Lower lobe of right lung (tissue), 2 donors: ENCODE measurements at regions not wholly inside any gene's neighbourhood (a gene's known extent, or its start where the extent isn't known, plus 50 kb on each side); places are given as distances from the start of the nearest gene placed in this dataset.
"Not testable (repeated sequence)": the region's sequence is repeated elsewhere in the genome, so short reads cannot be mapped to it uniquely, and the experiment has no call there.

Experiments
- ATAC-seq, 2 donors: fragments of 200-7000 bp; cut with Tn5 transposase; one replicate each; pipeline ENCODE4 v1.9.1; 2020 to 2022; ENCODE audit warnings: mild to moderate bottlenecking in 2 of 2, moderate library complexity in 2 of 2
- DNase-seq: peaks from one replicate; pipeline ENCODE4 v3.0.0-alpha.2; 2020
- H3K27ac ChIP-seq: fragments of 200-600 bp; one replicate; pipeline ENCODE4 v1.8.0; 2022
- H3K27me3 ChIP-seq: fragments of 200-600 bp; one replicate; pipeline ENCODE4 v1.8.0; 2022; ENCODE audit warnings: low read depth
- H3K36me3 ChIP-seq: fragments of 200-600 bp; one replicate; pipeline ENCODE4 v1.8.0; 2022; ENCODE audit warnings: mild to moderate bottlenecking
- H3K4me1 ChIP-seq: fragments of 200-600 bp; one replicate; pipeline ENCODE4 v1.8.0; 2022
- H3K4me3 ChIP-seq: fragments of 200-600 bp; one replicate; pipeline ENCODE4 v1.8.0; 2022; ENCODE audit warnings: mild to moderate bottlenecking
- H3K9me3 ChIP-seq: fragments of 200-600 bp; one replicate; pipeline ENCODE4 v1.8.0; 2022
- intact Hi-C: fragments of 100-400 bp; cut with DNase I; formaldehyde crosslinking; loops from one replicate; pipeline ENCODE4 v1.11.0; 2022
- TF ChIP-seq, protein P1 (sequence below): fragments of 200-600 bp; IDR thresholded peaks from one replicate; pipeline ENCODE4 v1.8.0; 2022; ENCODE audit warnings: antibody characterized with exemption, mild to moderate bottlenecking
- donor health status: DM: no; HTN: yes; CAD: no; lungs with severe emphysema.

DNA sequence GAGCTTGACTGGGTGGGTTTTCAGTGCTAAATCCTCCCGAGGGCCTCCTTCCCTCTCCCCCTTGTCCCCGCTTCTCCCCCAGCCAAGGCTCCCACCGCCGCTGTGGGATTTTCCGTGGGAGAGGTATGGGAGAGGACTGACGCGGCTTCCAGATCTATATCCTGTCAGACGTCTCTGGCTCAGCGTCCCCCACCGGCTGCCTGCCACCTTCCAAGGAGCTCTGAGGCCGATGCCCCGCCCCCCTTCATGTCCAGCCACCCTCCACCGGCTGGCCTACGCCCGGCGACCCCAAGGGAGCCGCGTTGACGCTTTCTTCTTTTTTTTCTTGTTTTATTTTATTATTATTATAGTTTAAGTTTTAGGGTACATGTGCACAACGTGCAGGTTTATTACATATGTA, 3916.7 kb upstream of the OR11H1 start:
- H3K27ac ChIP-seq, H3K36me3 ChIP-seq, H3K4me3 ChIP-seq, H3K27me3 ChIP-seq, intact Hi-C loops, ATAC-seq, H3K4me1 ChIP-seq, DNase-seq: not testable (repeated sequence)
- peaks cover 38% of the 10 kb centered on the region for H3K9me3 ChIP-seq

DNA sequence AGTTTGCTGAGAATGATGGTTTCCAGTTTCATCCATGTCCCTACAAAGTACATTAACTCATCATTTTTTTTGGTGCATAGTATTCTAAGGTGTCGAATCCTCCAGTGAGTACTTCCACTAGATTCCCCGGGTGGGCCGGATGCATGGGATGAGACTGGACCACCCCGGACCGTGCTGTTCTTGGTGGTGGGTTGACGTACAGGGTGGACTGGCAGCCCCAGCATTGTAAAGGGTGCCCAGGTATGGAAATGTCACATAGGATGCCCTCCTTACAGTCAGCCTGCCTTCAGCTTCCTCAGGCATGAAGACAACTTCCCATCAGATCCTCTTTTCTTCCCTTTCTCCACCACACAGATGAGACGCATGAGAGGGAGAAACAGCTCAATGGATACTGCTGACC, 3916.1 kb upstream of the OR11H1 start:
- H3K36me3 ChIP-seq, H3K4me3 ChIP-seq, H3K27ac ChIP-seq, DNase-seq, H3K4me1 ChIP-seq, intact Hi-C loops, H3K27me3 ChIP-seq, ATAC-seq: not testable (repeated sequence)
- H3K9me3 ChIP-seq, result peaks cover 32% of the 10 kb centered on the region

DNA sequence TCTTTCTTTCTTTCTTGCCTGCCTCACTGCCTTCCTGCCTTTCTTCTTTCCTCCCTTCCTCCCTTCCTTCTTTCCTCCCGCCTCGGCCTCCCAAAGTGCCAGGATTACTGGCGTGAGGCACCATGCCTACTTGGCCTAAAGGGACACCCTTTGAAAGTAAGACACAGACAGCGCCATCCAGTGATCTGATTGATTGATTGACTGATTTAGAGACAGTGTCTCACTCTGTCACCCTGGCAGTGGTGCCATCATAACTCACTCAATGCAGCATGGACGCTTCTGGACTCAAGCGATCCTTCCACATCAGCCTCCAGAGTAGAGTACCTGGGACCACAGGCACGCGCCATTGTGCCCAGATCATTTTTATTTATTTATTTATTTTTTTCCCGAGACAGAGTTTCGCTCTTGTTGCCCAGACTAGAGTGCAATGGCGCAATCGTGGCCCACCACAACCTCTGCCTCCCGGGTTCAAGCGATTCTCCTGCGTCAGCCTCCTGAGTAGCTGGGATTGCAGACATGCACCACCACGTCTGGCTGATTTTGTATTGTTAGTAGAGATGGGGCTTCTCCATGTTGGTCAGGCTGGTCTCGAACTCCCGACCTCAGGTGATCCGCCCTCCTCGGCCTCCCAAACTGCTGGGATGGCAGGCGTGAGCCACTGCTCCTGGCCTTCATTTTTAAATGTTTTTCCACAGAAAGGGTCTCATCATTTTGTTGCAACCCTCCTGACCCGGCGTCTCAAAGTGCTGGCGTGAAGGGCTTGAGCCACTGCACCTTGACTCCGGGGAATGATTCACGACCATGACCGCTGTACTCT, 3914.7 kb upstream of the OR11H1 start:
- H3K27ac ChIP-seq, H3K36me3 ChIP-seq, H3K27me3 ChIP-seq, H3K4me1 ChIP-seq, ATAC-seq, H3K4me3 ChIP-seq, intact Hi-C loops, DNase-seq: not testable (repeated sequence)
- peaks cover 29% of the 10 kb centered on the region for H3K9me3 ChIP-seq

DNA sequence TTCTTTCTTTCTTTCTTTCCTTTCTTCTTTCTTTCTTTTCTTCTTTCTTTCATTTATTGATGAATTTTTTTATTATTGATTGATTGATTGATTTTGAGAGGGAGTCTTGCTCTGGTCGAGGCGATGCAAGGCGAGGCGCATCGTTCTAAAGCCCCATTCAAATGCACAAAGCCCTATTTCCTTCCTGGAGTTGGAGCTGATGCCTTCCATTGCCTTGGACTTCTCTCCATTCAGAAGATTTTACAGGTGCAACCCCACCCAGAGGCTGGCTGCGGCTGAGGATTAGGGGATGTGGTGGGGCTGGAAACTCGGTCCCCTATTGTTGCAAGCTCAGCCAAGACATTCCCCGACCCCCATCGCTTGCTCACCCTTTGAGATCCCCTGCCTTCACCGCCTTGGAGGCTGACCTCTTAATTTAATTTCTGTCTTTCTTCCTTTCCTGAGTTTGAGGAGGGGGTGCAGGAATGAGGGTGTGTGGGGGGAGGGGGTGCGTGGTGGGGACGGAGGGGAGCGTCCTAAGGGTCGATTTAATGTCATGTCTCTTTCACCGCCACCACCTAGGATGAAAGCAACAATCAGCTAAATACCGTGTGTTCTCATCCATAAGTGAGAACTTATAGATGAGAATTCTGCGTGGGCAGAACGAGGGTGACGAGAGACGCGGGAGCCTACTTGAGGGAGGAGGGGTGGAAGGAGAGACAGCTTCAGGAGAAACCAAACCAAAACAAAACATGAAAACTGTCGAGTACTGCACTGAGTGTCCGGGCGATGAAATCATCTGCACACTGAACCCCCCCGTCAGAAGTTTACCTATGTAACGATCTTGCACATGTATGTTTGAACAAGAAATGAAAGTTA, 3913.9 kb upstream of the OR11H1 start:
- Histone ChIP-seq H3K4me1 (no peaks in the 10 kb centered on the region), H3K36me3 (no peaks in the 10 kb centered on the region), H3K4me3 (no peak overlapping the region), H3K27me3 (no peaks in the 10 kb centered on the region), H3K9me3 (peaks cover 29% of the 10 kb centered on the region), H3K27ac (no peak overlapping the region)
- intact Hi-C loops, result no loop called here
- DNase-seq (no peak), ATAC-seq (no peak)
- TF ChIP-seq, protein P1, sequence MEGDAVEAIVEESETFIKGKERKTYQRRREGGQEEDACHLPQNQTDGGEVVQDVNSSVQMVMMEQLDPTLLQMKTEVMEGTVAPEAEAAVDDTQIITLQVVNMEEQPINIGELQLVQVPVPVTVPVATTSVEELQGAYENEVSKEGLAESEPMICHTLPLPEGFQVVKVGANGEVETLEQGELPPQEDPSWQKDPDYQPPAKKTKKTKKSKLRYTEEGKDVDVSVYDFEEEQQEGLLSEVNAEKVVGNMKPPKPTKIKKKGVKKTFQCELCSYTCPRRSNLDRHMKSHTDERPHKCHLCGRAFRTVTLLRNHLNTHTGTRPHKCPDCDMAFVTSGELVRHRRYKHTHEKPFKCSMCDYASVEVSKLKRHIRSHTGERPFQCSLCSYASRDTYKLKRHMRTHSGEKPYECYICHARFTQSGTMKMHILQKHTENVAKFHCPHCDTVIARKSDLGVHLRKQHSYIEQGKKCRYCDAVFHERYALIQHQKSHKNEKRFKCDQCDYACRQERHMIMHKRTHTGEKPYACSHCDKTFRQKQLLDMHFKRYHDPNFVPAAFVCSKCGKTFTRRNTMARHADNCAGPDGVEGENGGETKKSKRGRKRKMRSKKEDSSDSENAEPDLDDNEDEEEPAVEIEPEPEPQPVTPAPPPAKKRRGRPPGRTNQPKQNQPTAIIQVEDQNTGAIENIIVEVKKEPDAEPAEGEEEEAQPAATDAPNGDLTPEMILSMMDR, result no peak

DNA sequence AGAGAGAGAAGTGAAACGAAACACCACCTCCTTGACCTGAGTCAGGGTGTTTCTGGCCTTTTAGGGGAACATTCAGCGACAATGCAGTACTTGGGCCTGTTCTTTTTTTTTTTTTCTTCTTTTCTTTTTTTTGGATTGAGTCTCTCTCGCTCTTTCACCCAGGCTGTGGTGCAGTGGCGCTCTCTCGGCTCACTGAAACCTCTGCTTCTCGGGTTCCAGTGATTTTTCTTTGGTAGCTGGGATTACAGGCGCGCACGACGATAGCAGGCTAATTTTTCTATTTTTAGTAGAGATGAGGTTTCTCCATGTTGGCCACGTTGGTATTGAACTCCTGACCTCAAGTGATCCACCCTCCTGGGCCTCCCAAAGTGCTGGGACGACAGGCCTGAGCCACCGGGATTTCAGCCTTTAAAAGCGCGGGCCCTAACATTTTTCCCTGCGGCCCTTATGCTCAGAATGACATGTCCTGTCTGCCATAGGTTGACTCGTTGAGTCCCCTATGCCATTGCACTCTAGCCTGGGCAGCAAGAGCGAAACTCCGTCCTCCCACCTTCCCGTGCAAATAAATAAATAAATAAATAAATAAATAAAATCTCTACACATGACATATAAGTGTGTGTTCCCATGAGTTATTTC, 3913.1 kb upstream of the OR11H1 start:
- peaks cover 30% of the 10 kb centered on the region for H3K9me3 ChIP-seq
- H3K36me3 ChIP-seq, H3K4me1 ChIP-seq, H3K4me3 ChIP-seq, H3K27me3 ChIP-seq, H3K27ac ChIP-seq, DNase-seq, ATAC-seq, intact Hi-C loops: not testable (repeated sequence)

DNA sequence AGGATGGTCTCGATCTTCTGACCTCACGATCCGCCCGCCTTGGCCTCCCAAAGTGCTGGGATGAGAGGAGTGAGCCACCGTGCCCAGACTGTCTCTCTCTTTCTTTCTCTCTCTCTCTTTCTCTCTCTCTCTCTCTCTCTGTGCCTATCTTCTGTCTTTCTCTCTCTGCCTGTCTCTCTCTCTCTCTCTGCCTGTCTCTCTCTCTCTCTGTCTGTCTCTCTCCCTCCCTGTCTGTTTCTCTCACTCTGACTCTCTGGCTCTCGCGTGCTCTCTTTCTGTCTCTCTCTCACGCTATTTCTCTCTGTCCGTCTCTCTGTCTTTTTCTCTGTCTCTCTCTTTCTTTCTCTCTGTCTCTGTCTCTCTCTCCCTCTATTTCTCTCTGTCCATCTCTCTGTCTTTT, 3911.2 kb upstream of the OR11H1 start:
- Histone ChIP-seq H3K9me3 (peaks cover 37% of the 10 kb centered on the region), H3K4me1 (no peaks in the 10 kb centered on the region)

DNA sequence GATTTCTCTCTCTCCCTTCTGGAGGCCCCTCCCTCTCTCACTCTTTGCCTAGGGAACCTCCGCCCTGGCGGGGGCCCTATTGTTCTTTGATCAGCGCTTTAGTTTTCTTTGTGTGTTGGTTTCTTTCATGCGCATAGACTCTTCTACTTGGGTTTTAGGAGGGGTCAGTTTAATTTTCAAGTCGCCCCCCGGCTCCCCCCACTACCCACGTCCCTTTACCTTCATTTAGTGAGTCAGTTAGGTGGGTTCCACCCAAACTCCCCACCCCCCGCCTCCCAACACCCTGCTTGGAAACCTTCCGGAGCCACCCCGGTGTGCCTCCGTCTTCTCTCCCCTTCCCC, 3909.7 kb upstream of the OR11H1 start:
- H3K36me3 ChIP-seq, H3K4me1 ChIP-seq, H3K27me3 ChIP-seq, intact Hi-C loops, DNase-seq, H3K27ac ChIP-seq, H3K4me3 ChIP-seq, ATAC-seq: not testable (repeated sequence)
- H3K9me3 ChIP-seq, result peaks cover 33% of the 10 kb centered on the region

More for the DNA sequence above, 3911.2 kb upstream of the OR11H1 start:
- no peaks in the 10 kb centered on the region for H3K27me3 ChIP-seq
- no peaks in the 10 kb centered on the region for H3K36me3 ChIP-seq
- H3K4me3 ChIP-seq, result no peak overlapping the region
- H3K27ac ChIP-seq, result no peak overlapping the region
- no peak for DNase-seq
- TF ChIP-seq, protein P1, result no peak
- intact Hi-C loops, result no loop called here
- no peak for ATAC-seq

DNA sequence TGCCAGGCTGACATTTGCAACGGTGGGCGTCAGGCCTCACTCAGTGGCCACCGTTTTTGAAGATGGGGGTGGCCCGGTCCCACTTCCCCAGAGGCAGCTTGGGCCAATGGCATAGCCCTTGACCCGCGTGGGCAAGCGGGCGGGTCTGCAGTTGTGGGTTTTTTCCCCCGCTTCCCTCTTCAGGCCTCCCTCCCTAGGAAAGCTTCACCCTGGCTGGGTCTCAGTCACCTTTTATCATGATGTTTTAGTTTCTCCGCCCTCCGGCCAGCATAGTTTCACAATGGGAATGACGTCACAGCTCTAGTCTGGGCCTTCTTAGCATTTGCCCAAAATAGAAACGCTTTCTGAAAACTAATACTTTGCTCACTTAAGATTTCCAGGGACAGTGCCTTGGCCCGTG, 3909.3 kb upstream of the OR11H1 start:
- H3K36me3 ChIP-seq, H3K27ac ChIP-seq, ATAC-seq, H3K27me3 ChIP-seq, intact Hi-C loops, H3K4me3 ChIP-seq, DNase-seq, H3K4me1 ChIP-seq: not testable (repeated sequence)
- peaks cover 29% of the 10 kb centered on the region for H3K9me3 ChIP-seq

DNA sequence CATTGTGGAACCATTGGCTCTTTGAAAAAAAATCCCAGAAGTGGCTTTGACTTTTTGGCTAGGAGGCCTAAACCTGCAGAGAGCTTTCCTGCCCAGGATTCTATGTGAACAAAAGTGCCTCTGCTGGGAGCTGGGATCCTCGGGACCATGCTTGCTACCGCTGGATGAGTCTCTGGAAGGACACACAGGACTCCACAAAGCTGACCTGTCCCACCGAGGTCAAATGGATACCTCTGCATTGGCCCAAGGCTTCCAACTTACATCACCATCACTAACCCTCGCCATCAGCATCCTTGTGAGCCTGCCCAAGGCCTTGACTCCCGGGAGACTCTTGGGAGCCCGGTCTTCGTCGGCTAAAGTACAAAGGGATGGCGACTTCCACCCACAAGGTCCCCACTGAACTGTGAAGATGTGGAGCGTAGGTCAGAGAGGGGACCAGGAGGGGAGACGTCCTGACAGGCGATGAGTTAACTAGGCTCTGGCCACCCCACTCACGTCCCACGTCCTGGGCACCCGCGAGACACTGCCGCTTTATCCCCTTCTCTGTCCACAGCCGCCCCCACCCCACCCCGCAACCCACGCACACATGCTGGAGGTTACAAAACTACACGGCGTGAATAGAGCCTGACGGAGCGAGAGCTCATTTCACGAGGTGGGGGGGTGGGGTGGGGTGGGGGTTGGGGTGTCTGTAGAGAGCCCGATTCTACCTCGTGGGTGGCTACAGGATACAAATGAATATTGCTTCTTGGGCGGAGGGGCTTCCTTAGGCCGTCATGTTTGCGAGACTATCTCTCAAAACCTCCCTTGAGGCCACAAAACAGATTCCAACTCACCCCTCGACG, 3906.8 kb upstream of the OR11H1 start:
- H3K36me3 ChIP-seq, ATAC-seq, H3K4me1 ChIP-seq, H3K4me3 ChIP-seq, H3K27ac ChIP-seq, intact Hi-C loops, H3K27me3 ChIP-seq, DNase-seq: not testable (repeated sequence)
- peaks cover 17% of the 10 kb centered on the region for H3K9me3 ChIP-seq

DNA sequence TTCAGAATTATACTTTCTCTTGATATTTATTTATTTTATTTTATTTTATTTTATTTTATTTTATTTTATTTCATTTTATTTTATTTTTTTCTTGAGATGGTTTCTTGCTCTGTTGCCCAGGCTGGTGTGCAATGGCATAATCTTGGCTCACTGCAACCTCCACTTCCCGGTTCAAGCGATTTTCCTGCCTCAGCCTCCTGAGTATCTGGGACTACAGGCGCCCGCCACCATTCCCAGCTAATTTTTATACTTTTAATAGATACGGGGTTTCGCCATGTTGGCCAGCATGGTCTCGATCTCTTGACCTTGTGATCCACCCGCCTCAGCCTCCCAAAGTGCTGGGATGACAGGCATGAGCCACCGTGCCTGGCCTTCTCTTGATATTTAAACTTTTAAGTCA, 3905.2 kb upstream of the OR11H1 start:
- H3K4me3 ChIP-seq, H3K27ac ChIP-seq, ATAC-seq, H3K27me3 ChIP-seq, H3K4me1 ChIP-seq, H3K36me3 ChIP-seq, intact Hi-C loops, DNase-seq: not testable (repeated sequence)
- peaks cover 29% of the 10 kb centered on the region for H3K9me3 ChIP-seq
